HG02943 (cell line): ENCODE measurements at regions not wholly inside any gene's neighbourhood (a gene's known extent, or its start where the extent isn't known, plus 50 kb on each side); places are given as distances from the start of the nearest gene placed in this dataset.

ENCODE experiments used
- ATAC-seq: cut with Tn5 transposase; IDR thresholded peaks from one replicate; pipeline ENCODE4 v1.9.1; 2021; ENCODE audit warnings: mild to moderate bottlenecking, low read depth, moderate library complexity; ENCODE audit not compliant: unreplicated experiment

DNA sequence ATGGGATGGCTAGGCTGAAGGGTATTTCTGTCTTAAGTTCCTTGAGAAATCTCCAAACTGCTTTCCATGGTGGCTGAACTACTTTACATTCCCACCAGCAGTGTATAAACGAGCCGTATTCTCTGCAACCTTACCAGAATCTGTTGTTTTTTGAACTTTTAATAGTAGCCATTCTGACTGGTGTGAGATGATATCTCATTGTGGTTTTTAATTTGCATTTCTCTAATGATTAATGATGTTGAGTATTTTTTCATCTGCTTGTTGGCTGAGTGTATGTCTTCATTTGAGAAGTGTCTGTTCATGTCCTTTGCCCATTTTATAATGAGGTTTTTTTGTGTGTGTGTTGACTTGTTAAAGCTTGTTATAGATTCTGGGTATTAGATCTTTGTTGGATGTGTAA lies 226.8 kb upstream of the IGFBP3 start:
- no peak for ATAC-seq

DNA sequence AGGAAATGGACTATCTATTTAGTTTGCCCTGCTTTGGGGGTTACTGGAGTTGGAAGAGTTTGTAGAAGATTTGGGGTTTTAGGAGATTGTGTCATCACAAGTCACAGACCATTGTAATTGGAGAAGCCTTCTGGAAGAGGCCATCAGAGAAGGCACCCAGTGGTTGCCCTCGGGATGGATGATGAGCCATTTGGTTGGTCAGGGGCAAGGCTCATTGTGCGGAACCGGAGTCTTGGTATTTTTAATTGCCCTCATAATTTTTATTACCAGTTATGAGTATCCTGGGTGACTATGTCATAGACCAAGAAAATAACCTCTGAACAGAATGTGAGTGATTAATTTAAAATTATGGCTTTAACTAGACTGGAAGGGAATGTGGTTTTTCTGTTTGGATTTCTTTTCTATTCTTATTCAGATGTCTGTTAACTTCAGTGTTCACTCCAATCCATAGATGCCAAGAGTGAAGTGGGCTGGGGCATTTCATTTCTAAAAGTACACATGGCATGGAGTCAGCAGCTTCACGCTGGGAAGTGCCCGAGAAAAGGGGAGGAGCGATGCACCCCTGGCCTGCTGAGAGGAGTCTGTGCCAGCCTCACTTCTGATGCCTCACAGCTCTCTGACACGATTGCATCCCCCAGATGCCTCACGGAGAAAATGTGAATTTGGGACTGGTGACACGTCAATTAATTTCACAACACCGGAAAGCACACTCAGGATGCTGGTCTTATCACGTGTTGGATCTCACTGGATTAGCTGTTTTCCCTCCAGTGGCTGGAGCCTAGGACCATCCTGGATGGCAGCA lies 225.6 kb upstream of the IGFBP3 start:
- no peak for ATAC-seq

DNA sequence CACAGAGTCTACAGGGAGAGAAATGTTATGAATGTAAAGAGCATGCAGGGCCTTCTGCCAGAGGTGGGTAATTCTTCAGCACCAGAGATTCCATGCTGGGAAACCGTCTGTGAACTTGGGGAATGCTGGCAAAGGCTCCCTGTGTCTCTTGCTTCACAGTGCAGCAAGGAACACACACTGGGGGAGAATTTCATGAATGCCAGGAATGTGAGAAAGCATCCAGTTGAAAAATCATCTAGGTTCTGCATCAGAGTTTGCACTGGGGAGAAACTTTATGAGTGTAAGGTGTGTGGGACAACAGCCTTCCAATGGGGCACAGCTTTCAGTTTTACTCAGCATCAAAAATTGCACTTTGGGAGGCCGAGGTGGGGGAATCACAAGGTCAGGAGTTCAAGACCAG lies 224.3 kb upstream of the IGFBP3 start:
- ATAC-seq = no peak

DNA sequence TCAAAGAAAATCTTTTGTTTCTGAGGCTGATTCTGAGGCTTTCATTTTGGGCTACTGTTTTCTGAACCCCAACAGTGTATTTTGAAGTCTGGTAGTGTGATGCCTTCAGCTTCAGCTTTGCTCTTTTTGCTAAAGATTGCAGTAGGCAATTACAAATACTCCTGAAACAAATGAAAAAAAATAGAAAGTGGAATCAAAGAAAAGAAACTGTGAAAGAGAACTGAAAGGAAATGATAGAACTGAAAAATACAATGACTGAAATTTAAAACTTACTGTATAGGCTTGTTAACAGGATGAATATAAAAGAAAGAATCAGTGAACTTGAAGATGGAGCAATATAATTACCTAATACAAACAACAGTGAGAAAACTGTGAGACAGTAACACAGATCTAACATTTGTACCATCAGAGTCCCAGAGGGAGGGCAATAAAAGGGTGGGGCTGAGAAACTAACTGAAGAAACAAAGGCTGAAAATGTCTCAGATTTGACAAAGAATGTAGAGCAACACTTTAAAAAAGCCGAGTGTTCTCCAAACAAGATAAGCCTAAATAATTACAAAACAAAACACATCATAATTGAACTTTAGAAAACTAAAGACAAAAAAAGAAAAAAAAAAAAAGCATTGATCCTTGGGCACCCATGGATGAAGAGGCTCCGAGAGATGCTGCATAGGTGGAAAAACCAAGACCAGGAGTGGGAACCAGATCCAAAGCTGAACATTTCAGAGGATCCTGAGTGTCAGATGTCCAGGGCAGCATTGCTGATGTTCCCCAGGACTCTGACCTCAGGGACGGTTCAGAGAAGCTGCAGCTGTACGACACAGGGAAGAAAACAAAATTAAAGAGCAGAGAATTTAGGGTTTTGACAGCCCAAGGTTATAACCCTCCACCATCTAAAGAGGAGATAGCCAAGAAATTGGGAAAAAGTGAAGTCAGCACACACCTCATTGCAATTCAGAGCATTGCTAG lies 223.2 kb upstream of the IGFBP3 start:
- no peak for ATAC-seq

DNA sequence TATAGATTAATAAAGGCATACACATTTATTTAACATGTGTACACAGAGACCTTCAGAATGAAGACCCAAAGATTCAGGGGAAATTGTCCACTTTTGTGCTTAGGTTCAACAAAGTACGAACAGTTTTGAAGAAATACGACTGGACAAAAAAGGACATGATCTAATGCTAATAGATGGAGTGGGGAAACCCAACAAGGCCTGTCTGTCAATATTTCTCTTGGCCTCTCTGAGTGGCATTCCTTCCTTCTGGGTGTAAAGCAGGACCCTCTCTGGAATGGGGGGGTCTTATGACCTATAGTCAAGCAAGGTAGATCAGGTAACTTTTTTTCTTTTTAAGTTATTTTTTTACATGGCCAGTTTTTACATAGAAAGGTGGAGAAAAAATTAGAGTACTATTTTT lies 222.3 kb upstream of the IGFBP3 start:
- no peak for ATAC-seq

DNA sequence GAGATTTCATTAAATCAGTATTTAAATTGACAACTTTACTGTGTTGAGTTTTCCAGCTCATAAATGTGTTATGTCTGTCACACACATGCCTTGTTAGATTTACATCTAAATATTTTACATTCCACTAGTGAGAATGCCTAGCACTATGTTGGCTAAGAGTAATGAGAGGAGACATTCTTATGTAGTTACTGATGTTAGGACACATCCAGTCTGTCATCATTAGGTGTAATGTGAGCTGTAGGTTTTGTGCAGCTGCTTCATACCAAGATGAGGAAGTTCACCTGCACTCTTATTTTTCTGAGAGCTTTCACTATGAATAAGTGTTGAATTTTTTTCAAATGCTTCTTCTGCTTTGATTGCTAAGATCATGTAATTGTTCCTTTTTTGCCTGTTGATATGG lies 218.0 kb upstream of the IGFBP3 start:
- ATAC-seq = no peak

DNA sequence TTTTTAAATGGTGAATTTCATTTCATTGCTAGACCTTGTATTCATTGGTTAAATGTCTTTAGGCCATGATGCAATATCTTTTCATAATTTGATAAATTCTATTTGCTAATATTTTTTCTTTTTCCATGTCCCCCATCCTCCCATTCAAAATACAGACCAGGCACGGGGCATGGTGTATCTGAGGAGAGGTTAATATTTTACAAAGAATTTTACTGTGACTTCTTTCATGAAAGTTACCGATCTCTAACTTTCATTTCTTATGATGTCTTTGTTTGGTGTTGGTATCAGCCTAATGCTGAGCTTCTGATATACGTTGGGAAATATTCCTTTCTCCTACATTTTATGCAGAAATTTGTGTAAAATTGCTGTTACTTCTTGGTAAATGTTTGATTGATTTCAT lies 216.7 kb upstream of the IGFBP3 start:
- ATAC-seq = no peak

DNA sequence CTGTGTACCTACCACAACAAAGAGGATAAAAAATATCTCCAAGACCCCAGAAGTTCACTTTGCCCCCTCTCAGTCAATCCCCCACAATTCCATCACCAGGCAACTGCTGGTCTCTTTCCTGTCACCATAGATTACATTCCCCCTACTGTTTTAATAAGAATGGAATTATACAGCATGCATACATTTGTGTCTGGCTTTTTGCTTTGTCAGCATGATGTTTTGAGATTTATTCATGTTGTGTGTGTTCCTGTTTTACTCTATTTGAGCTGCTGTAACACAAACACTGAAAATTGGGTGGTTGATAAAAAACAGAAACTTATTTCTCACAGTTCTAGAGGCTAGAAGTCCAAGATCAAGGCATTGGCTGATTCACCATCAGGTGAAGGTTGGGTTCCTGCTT lies 214.5 kb upstream of the IGFBP3 start:
- no peak for ATAC-seq

DNA sequence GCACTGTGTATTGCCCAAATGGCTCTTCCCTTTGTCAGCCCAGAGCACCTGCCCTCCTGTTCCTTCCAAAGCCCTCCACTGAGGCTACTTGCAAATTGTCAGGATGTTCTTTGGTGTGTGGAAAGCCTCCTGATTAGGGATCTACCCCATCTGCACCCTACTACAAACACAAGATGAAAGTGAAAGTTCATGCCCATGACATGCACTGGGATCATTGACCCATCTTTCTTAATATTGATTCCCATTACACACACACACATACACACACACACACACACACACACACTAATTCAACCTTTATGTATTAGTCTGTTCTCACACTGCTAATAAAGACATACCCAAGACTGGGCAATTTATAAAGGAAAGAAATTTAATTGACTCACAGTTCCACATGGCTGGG lies 213.7 kb upstream of the IGFBP3 start:
- no peak for ATAC-seq

DNA sequence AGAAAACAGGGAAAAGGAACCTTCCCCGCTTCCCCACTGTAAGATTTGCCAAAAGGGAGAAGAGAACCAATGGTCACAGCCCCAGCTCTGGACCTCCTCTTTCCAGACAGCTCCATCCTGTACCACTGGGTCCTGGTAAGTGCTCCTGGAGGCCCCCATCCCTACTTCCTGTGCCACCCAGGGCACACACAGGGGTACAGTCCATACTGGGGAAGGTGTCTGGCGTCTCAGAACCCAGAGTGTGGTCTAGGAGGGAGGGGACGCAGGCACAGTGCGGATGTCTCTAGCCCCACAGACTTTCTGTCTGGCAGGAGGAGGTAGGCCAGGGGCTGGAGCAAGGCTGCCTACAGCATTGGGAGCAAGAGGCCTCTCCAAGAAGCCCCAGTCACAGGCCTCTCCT lies 213.3 kb upstream of the IGFBP3 start:
- ATAC-seq = no peak

DNA sequence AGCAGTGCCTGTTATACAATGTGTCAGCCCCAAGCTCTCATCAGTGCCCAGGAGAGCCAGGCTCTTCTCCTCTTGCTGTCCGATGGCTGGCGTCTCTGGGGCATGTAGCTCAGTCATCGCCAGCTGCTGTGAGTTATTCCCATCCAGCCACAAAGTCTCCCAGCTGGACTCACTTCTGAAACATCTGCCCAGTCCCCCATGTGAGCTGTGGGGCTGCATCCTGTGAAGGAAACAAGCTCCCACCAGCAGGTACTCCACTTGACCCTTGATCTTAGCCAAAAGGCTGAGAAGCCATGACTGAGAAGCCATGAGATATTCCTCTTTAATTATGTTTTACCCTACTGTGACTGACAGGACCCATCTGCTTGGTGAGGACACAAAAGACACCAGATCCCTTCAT lies 212.7 kb upstream of the IGFBP3 start:
- no peak for ATAC-seq

DNA sequence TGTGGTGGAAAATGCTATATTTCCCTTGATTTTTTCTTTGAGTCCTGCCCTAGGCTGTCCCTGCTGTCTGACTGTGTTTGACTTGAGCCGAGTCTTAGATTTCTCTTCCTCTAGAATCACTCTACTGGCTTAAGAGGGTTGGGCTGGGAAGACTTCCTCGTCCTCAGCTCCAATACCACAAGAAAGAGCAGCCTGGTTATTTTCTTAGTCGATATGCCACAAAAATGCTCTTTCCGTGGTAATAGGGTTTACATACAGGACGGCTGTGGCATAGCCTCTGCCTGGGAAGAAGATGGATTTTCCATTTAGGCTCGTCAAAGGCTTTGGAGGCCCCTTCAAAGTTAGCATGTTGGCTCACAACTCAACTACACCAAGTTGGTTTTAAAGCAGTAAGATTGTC lies 212.0 kb upstream of the IGFBP3 start:
- no peak for ATAC-seq

DNA sequence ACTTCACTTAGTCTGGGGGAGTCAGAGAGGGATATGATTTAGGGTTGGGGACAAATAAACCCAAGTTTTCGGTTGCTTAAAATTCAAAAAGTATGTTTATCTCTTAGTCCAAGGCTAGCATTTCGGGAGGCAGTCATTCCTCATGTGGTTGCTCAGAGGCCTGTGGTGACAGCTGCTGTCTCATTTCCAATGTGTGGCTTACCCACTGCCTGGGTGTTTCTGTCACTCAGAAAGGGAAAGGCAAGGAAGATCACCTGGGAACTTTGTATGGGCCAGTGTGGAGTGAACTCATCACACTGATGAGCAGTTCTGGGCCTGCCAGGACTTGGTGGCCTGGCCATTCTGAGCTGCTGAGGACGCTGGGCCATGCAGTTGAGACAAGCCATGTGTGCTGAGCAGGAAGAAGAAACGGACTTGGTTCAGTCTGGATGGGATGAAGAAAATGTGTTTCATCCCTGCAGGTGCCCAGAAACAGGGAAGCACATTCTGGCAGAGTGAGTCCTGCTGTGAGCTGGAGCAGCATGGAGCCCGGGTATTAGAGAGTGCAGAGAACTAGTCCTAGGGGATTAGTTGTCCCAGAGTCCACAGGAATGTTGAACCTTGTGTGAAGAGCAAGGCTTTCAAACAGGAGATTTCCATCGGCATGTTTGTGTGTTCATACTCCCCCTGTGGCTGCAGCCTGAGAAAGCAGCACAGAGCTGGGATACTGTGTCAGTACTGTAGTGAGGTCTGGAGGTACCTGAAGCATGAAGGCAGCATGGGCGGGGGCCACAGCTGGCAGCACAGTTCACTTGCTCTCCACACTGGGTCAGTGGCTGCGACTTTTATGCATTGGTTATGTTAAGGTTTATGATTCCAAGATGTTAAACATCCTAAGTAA lies 211.1 kb upstream of the IGFBP3 start:
- no peak for ATAC-seq

DNA sequence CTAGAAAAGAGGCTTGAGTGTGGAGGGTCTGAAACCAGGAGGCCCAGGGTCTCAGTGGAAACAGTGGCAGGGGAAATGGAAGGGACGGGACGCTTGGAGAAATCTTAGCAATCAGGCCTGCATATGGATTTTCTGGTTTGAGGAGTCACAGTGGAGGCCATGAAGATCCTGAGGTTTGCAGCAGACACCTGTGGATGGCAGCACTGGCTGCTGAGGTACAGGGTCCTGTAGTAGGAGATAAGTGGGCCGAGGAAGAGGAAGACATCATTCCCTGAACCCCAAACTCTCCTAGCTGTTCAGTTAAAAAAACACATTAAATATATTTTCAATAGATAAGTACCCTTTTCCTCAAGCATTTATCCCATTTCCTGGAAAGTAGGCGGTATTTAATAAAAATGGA lies 208.8 kb upstream of the IGFBP3 start:
- ATAC-seq = no peak

DNA sequence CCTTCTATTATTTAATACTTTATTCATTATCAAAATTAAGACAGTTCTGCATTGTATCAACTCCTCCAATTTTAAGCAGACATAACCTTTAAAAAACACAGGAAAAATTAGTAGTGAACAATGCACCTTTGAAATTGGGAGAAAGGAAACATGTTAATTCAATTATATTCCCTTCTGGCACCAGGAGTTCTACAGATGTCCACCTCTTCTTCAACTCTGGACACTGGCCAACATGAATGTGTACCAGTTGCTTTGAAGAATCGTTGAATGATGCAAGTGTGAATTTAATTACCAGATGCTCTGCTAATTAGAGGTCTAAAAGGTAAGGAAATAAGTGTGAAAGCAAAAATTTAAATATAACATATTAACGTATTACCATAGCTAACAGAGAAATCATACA lies 206.7 kb upstream of the IGFBP3 start:
- no peak for ATAC-seq

DNA sequence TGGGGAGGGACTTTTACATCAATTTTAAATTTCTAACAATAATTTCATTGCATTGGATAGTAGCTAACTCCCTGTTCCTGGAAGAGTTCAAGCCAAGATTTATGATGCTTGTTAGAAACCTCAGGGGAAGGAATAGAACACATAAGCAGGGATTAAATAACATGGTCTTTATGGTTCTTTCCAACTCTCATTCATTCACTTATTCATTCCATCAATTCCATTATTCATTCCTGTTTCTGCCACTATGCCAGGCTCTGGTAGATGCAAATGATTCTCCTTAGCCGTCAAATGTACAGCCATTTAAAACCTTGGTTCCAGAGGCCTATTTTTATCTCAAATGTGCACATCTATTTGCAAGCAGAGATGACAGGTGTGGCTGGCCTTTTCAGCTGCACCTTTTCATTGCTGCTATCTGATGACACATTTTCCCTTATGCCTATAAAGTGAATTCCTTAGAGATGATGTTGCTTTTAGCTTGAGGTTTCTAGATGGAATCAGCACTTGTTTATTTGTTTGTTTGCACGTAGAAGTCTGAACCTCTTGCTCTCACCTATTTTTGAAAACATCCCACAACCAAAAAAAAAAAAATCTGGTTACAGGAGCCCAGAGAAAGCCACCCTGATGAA lies 205.7 kb upstream of the IGFBP3 start:
- no peak for ATAC-seq

DNA sequence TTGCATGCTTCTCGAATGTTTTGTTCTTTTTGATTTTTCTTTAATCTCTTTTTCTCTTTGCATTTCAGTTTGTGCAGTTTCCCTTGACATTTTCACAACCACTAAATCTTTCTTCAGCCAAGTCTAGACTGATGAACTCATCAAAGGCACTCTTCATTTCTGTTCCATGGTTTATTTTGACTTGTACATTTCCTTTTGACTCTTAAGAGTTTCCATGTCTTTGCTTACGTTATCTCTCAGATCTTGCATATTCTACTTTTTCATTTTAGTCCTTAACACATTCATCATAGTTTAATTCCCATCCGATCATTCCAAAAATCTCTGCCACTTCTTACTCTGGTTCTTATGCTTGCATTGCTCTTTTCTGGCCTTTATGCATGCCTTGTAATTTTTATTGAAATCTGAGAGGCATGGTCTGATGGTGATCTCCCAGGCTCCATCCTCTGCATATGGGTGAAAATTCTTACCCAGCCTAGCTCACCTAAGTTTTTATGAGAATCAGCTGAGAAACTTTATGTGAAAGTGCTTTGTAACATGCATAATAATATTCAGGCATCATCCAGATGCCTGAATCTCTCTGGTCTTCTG lies 202.8 kb upstream of the IGFBP3 start:
- ATAC-seq = no peak

DNA sequence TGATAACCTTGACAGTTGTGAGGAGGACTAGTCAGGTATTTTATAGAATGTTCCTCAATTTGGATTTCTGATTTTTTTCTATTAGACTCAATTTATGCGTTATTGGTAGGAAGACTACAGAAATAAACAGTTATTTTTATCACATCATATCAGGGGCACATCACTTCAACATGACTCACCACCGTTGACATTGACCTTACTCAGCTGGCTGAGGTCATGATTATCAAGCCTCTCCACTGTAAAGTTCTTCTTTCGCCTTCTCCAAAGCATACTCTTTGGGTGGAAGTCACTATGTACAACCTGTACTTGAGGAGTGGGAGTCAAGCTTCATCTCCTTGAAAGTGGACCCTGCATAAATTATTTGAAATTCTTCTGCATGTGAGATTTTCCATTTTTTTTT lies 194.3 kb upstream of the IGFBP3 start:
- ATAC-seq = no peak

DNA sequence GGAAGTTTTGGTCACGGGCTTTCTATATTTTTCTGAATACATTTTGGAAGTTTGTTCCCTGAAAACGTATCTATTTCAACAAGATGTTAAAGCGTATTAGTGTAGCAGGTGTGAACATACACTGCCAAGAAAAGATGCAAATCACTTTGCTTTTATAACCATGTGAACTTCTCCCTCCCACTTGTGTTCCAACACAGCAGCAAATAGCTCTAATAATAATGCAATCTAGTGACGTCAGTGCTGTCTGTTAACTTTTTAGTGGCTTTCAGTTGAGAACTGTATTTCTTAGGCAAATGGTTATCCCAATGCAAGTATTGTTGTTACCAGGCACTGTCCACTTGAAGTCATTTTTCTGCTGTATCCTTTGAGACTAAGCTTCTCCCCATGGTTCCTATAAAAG lies 188.4 kb upstream of the IGFBP3 start:
- no peak for ATAC-seq

DNA sequence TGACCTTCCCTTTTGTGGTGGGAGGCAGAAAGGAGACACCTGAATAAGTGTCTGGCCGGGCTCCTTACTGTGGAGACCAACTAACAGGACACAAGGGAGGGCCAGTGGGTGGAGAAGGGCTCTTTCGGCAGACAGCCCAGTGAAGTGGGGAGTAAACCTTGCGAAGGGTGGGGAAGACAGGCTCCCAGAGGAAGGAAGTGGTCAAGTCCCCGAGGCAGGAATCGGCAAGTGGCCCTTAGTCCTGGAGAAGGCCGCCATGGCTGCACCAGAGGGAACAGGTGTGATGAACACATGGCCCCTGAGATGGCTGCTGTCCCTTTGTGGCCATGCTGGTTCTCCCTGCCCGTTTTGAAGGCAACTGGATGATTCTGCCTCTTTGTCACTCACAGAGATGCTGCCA lies 187.2 kb upstream of the IGFBP3 start:
- no peak for ATAC-seq
